ENCODE measurements at regions not wholly inside any gene's neighbourhood (a gene's known extent, or its start where the extent isn't known, plus 50 kb on each side); places are given as distances from the start of the nearest gene placed in this dataset.

GRCh38 chr9:1140057-1140456, 89.9 kb downstream of the DMRT2 start:
- H3K36me3 Mint-ChIP-seq (ENCODE audit: low read depth): peaks cover 8% of the 10 kb centered on the region; the same call in 2 of the 3 replicates
- TF ChIP-seq CTCF (conservative IDR thresholded peaks at IDR 0.05; ENCODE audit: low read depth in 2 of 2): no peak
- TF ChIP-seq ZNF462 (CRISPR knock-in tag; IDR thresholded peaks at IDR 0.05): no peak
- no peak for TF ChIP-seq NANOG (IDR thresholded peaks at IDR 0.05; ENCODE audit: borderline replicate concordance)
- TF ChIP-seq ZNF114 (CRISPR knock-in tag; IDR thresholded peaks at IDR 0.05): no peak
- no peak for TF ChIP-seq POLR2AphosphoS5 (IDR thresholded peaks at IDR 0.05; ENCODE audit: low read depth)
- TF ChIP-seq ETS1 (IDR thresholded peaks at IDR 0.05): no peak
- no peak for TF ChIP-seq CREB1 (CRISPR knock-in tag; IDR thresholded peaks at IDR 0.05; ENCODE audit: low read depth)
- TF ChIP-seq, protein P1, sequence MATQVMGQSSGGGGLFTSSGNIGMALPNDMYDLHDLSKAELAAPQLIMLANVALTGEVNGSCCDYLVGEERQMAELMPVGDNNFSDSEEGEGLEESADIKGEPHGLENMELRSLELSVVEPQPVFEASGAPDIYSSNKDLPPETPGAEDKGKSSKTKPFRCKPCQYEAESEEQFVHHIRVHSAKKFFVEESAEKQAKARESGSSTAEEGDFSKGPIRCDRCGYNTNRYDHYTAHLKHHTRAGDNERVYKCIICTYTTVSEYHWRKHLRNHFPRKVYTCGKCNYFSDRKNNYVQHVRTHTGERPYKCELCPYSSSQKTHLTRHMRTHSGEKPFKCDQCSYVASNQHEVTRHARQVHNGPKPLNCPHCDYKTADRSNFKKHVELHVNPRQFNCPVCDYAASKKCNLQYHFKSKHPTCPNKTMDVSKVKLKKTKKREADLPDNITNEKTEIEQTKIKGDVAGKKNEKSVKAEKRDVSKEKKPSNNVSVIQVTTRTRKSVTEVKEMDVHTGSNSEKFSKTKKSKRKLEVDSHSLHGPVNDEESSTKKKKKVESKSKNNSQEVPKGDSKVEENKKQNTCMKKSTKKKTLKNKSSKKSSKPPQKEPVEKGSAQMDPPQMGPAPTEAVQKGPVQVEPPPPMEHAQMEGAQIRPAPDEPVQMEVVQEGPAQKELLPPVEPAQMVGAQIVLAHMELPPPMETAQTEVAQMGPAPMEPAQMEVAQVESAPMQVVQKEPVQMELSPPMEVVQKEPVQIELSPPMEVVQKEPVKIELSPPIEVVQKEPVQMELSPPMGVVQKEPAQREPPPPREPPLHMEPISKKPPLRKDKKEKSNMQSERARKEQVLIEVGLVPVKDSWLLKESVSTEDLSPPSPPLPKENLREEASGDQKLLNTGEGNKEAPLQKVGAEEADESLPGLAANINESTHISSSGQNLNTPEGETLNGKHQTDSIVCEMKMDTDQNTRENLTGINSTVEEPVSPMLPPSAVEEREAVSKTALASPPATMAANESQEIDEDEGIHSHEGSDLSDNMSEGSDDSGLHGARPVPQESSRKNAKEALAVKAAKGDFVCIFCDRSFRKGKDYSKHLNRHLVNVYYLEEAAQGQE (IDR thresholded peaks at IDR 0.05; ENCODE audit: unreplicated experiment): no peak
- TF ChIP-seq EZH2phosphoT487 (IDR thresholded peaks at IDR 0.05; ENCODE audit: unreplicated experiment): no peak
- Histone ChIP-seq H3K4me3 (no peak overlapping the region), H3K27ac (ENCODE audit: low read depth) (no peak overlapping the region), H3K4me2 (no peak overlapping the region), H2AFZ (no peak overlapping the region), H4K20me1 (replicated peaks; ENCODE audit: insufficient read depth) (no peaks in the 10 kb centered on the region), H3K36me3 (ENCODE audit: insufficient read depth) (no peaks in the 10 kb centered on the region), H3K79me2 (replicated peaks; ENCODE audit: insufficient read depth) (no peaks in the 10 kb centered on the region), H3K4me1 (ENCODE audit: insufficient read depth) (no peaks in the 10 kb centered on the region), H3K27me3 (ENCODE audit: insufficient read depth) (no peaks in the 10 kb centered on the region), H3F3A (replicated peaks; ENCODE audit: low read depth) (no peaks in the 10 kb centered on the region), H3K9me2 (ENCODE audit: insufficient read depth) (no peaks in the 10 kb centered on the region)
- DNase-seq (ENCODE audit: low spot score) (no peak), ATAC-seq (no peak)
- H3K4me1 Mint-ChIP-seq: no peaks in the 10 kb centered on the region
- peaks cover 23% of the 10 kb centered on the region for H3K9me3 Mint-ChIP-seq
- H3K4me3 Mint-ChIP-seq: no peak overlapping the region
- H3K27me3 Mint-ChIP-seq (ENCODE audit: insufficient read depth, low read depth, poor library complexity): no peaks in the 10 kb centered on the region
- H3K27ac Mint-ChIP-seq: no peak overlapping the region

Data from GM23338 (cell line).